HG02798 (cell line): ENCODE measurements at regions not wholly inside any gene's neighbourhood (a gene's known extent, or its start where the extent isn't known, plus 50 kb on each side); places are given as distances from the start of the nearest gene placed in this dataset.

Source experiments
- ATAC-seq: cut with Tn5 transposase; IDR thresholded peaks from one replicate; pipeline ENCODE4 v1.9.1; 2021; ENCODE audit warnings: mild to moderate bottlenecking; ENCODE audit not compliant: unreplicated experiment, poor library complexity

DNA sequence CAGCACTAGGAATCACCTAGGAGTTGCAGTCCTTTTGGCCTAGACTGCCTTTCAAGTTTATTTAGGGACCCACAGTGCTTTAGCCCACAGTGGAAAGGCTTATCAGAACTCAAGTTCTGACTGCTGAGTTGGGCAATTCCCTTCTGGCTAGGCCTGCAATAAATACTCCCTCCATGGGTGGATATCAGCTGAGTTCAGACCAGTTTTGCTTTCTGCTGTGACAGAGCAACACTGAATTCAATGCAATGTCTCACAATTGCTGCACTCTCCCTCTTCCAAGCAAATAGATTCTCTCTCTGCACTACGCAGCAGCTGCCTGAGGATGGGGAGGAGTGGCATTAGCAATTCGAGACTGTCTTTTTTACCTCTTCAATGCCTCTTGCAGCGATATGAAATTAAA lies 1153.3 kb downstream of the SORCS1 start:
- no peak for ATAC-seq

DNA sequence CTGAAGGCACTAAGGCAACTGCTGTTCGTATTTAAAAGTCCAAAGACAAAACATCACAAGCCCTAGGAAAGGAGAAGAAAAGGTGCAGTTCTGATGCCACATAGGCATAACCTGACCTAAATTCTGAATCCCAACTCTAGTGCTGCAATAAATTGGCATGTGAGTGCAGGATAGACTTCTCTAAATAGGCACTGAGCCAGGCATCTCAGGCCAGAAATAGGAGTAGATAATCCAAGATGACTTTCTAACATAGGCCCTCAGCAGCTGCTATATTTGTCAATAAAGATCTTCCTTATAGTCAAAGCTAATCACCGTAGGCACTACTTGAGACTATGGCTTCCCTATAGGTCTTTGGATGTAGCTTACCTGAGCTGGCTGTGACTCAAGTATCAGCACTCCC lies 1163.8 kb downstream of the SORCS1 start:
- ATAC-seq, result no peak

DNA sequence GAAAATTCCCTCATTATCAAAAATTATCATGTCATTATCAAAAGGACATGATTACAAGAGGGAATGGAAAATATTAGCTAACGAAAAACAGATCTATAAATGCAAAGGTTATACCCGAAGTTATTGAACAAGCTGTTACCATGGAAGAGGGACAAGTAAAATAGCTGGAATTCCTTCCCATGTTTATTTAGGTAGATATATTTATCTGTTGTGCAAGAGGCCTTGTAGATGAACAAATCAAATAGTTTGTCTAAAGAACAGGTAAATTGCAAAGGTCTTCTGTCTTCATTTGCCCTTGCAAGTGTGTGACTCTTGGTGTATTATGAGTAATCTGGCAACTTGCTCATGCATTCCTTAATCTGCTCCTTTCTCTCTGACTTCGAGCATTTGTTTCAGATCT lies 1170.9 kb downstream of the SORCS1 start:
- ATAC-seq, result no peak

DNA sequence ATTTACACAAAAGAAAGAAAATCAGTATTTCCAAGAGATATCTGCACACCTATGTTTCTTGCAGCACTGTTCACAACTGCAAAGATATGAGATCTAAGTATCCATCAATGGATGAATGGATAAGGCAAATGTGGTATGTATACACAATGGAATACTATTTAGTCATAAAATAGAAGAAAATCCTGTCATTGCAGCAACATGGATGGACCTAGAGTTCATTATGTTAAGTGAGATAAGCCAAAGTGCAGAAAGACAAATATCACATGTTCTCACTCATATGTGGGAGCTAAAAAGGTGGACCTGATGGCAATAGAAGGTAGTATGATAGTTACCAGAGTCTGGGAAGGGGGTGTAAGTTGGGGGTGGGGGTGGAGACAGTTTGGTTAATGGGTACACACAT lies 1171.6 kb downstream of the SORCS1 start:
- no peak for ATAC-seq

DNA sequence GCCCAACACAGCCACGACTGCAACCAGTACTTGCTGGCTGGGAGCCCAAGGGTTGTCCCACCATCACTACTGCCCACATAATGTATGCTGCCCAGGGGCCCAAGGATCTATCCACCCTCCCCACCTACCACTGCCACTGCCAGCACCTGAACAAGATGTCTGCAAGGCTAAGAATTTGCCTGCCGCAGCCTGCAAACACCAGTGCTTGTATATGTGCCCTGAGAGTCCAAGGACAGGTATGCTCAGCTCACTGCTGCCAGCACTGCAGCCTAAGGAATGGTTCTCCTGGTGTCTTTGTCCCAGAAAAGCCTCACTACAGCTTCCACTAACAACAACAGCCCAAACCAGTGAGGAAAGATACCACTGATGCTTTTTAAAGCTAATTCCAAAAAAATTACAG lies 1174.0 kb downstream of the SORCS1 start:
- ATAC-seq, result no peak

DNA sequence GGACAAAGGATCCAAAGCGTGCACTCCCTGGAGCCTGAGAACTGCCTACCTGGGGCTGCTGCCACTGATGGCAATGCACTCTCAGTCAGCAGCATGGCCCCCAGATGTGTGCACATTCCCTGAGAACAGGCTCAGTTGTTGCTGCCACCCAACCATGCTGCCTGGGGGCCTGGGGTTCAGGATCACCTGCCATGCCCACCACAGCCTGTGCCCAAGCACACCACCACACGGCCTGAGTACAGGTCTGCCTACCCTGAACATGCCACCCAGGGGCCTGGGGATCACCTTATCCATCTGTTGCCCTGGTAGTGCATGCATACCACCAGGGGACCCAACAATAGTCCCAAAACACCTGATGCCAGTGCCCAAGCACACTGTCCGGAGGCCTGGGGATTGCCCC lies 1174.5 kb downstream of the SORCS1 start:
- ATAC-seq, result no peak

DNA sequence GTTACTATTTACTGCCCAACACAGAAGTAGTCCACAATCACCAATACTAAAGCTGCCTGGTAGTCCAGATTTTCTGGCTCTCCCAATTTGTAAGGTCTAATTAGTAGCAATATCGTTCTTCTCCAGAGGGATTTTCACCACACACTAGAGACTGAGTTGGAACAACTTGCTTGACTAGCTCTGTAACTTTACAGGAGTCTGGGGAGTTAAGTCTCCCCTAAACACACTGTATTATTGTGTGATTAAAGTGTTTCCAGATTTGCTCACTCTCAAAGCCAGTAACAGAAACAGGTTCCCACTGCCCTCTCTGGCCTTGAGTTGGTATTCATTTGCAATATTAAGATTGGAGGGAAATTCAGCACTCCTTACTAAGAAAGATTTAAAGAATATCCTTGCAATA lies 1175.7 kb downstream of the SORCS1 start:
- no peak for ATAC-seq

DNA sequence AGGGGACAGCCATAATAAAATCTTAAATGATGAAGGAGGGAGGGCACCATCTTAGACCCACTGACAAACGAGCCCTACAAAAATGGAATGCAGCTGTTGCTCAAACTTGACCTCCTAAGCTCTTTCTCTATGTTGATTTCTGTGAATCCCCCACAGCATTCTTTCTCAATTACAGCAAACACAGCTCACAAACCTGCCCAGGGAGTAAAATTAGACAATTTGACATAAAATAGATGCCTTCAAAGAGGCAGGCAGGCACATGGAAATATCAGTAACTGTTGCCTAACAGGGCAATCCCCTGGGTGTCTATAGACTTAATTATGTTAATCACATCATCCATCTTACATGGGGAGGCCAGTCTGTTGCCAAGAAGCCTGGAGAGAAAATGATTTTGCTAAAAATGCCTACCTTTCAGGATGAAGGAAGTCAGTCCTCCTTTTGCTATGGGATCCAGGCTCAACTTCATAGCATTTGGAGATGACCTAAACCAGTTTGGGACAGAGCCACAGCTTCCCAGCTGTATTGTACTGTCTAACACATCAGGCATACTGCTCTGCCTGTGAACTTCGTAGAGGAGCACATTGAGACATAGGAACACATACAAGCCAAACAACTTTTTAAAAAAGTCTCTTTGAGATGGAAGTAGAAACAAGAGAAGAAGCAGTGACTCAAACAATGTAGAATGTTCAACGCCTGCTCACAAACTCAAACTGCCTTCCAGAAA lies 1177.4 kb downstream of the SORCS1 start:
- ATAC-seq, result no peak

DNA sequence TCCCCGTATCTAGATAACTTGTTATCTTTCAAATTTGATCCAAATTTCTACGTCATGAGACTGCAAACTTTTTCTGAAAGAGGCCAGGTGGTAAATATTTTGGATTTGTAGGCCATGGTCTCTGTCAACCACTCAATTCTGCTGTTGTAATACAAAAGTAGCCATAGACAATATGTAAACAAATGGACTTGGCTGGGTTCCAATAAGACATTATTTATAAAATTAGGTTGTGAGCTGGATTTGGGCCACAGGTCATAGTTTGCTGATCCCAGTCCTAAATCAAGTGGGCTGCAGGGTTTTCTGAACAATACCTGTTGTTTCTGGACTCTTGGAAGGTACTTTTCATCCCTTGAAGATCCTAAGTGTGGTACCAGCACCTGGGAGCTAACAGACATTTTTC lies 1178.0 kb downstream of the SORCS1 start:
- no peak for ATAC-seq

DNA sequence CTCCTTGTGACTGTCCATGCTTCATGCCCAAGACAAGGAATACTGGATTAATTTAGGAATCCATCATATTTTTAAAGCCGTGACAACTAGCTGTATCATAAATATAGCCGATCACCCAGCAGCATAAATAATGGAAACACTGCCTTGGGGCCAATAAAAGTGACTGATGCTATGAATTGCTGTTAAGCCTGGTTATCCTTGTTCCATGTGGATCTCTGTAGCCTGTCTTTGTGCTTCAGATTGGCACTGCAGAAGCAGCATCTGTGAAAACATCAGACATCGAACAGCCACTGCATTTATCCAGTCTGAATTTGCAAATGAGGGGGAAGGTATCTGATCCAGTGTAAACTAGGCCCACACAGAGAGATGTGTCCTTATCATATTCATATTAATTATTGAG lies 1181.8 kb downstream of the SORCS1 start:
- ATAC-seq, result no peak

DNA sequence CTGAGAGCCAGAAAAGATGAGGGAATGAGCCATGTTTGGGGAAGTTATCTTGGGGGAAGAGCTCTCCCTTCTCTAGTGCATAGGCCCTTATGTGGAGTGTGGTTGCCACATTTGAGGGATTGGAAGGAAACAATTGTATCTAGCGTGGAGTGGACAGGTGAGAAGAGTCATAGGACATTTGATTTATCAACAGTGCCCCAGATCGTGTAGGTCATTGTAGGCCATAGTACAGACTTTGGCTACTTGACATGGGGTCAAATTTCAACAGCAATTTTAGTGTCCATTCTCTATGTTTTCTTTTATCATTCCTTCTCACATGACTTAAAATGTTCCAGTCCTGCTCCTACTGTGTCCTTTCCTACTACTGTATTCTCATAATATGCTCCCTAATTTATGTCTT lies 1182.8 kb downstream of the SORCS1 start:
- ATAC-seq, result no peak

DNA sequence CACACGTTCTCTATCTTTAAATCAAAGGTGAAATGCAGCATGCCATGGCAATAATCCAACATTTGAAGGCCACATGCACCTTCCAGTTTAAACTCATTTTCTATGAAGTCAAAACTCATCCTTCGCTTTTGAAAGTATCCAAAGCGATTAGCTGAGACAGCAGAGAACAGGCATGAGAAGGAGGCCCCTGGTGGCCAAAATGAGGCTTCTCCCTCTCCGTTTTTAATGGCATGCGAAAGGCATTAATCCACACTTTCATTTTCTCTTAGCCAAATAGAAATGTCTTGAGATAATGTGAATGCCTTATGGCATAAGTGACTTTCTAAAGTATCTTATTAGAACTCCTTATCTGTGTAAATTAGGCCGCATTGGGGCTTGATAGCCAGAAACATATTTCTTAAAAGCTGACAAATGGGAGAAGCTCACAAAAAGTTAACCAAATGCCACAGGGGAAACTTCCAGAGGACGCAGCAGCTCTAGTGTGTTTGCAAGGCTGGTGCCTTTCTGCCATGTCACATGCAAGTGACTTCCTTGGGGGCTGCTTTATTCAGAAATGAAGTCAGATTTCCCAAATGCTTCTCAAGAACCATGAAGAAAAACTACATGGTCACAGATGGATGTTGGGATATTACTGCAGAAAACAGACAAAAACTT lies 1189.6 kb downstream of the SORCS1 start:
- peak; percentile 61 for ATAC-seq

DNA sequence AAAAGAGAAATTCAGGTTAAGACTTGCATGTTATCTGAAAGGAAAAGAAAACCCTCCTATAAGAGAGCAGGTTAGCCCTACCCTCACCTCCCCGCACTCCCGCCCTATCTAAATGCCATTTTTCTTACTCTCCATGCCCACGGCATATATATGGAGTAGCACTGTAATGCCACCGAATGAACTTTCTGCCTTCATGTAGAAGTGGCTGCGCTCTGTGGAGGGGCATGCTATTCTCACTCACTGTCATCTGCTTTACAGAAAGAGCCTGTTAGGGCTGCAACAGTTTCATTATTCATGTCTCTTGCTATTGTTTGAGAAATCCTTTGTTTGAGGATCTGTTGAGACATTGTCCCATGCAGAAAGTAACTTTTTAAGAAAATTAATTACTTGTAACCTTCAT lies 1190.6 kb downstream of the SORCS1 start:
- no peak for ATAC-seq

DNA sequence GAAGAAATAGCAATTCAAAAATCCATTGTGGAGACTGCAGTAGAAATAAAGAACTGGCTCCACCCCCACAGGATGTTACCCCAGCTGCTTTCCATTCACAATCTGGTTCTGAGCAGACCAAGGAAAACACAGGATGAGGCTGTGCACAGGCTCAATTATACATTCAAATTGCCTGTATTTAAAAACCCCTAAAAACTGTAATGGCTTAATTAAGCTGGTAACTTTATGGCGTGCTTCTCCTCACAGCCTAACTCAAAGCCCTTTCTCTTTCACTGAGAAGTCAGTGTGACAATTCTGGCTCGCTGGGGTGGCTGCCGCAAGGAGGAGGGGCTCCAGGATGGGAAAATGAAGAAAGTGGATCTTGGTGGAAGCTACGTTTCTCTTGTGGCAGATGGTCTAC lies 1191.1 kb downstream of the SORCS1 start:
- ATAC-seq, result no peak

DNA sequence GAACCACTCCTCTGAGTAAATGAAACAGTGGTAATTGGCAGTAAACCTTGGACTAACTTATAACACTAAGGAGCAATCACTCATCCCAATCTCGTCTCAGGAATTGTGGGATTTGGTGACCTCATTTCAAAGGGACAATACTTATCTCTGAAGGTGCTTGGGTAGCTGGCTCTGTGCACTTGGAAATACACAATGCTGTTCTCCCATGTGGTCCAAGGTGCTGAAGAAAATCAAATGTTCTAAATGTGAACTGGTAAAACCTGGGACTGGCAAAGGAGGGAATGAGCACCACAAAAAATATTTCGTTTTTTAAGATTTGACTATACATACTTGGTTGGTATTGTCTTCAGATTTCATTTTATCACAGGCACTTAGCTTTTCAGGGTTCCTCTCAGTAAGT lies 1193.0 kb downstream of the SORCS1 start:
- no peak for ATAC-seq

DNA sequence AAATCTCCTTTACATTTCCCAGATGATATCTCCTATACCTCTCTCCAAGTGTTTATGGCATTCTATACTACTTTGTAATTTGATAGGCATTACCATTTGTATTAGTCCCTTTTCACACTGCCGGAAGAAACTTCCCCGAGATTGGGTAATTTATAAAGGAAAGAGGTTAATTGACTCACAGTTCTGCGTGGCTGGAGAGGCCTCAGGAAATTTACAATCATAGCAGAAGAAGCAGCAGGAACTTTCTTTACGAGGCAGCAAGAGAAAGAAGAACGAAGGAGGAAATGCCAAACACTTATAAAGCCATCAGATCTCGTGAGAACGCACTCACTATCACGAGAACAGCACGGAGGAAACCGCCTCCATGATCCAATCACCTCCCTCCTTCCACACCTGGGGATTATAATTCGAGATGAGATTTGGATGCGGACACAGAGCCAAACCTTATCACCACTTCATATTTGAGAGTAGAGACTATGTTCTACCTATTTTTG lies 1194.6 kb downstream of the SORCS1 start:
- ATAC-seq, result no peak

DNA sequence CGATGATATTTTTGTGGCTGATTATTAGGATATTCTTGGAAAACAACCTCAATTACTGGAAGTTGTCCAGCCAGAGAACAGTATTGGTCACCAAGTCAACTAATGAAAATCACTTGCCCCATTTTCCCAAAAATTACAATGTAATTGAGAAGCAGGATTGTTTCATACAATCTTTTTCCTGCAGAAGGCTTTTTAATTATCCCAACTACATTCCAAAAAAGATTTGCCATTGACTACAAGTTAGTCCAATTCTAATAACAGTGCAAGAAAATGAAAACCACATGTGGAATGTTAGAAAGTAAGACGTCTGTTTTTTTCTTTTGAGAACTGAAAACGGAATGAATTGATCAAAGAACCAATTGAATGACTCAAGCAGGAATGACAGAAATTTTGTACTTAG lies 1195.8 kb downstream of the SORCS1 start:
- no peak for ATAC-seq

DNA sequence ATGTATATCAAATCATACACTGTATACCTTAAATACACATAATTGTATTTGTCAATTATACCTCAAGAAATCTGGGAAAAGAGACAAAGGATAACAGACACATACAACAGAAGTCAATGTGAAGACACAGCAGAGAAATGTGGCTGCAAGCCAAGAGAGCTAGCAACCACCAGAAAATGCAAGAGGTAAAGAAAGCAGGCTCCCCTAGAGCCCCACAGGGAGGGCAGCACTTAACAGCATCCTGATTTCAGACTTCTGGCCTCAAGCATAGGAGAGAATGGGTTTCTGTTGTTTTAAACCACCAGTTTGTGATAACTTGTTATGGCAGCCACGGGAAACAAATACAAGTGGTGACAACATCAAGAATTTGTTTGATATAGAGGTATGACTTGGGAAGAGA lies 1197.2 kb downstream of the SORCS1 start:
- no peak for ATAC-seq

DNA sequence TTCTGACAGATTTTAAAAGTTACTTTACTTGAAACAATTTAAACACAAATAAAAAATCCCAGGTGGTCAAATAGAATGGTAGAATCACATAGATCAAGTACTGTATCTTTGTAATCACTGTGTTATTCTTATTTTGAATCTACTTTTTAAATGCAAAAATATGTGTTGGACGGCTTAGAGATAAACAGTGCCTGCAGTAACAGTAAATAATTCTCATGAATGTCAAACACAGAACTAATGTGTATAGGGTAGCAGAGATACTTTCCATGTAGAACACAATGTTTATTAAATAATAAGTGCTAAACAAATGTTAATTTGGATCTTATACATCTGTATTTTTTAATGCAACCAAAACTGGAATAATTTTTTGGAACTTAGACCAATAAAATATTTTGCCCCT lies 1199.4 kb downstream of the SORCS1 start:
- ATAC-seq, result no peak

DNA sequence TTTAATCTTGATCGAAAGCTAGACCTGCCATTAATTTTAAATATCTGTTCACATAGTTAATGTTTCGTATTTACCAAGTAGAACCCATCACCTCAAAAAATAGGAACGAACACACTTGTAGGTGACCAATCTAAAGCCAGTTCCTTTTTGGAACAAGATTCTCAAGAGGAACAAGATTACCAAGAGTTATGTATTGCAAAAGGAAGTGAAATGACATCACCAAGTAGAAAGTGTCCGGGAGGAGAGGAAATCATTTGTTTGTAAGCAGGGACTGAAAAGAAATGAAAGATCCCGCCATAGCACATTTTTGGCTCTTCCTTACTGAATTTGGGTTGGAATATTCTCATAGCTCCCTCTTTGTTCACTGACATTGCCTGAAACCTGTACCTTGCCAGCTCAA lies 1200.5 kb downstream of the SORCS1 start:
- no peak for ATAC-seq

DNA sequence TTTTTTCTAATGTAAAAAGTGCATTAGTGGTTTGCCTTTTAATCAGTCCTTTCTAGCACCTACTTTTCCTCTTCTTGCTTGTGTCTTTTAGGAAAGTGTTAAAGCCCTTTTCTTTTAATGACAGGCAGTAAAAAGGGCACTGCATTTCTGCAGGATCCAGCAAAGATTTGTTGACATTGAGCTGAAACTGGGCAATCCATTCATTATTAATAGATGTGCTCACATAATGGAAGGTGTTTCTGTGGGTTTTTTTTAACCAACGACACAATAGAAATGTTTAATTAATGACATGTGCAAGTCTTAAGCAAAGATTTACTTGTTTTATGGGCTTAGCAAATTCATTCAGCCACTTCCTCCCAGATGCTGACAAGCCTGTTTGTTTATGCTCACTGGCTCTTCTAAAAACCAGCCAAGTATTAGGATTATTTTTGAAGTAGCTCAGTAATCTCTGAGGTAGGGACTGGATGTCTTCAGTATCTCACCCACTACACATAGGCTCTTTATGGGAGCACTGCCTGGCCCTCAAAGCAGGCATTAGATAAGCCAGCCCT lies 1201.1 kb downstream of the SORCS1 start:
- ATAC-seq, result no peak

DNA sequence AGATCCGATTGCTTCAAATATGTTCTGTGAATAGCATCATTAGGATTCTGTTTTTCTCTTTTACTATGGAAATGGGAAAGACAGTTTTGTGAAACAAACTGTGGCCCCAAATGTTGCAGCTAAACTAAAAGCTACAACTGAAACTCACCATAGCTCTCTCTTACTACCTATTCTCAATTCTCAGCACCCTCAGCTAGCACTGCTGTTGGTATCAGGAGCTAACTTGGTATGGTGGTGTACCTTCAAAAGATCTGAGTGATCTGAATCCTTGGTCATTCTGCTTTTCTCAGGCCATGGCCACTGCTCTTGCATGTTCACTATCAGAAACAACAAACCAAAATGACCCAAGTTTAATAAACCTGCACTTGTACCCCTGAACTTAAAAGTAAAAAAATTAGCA lies 1208.0 kb downstream of the SORCS1 start:
- ATAC-seq, result peak; percentile 52
